Panc1 (cell line): ENCODE measurements at regions not wholly inside any gene's neighbourhood (a gene's known extent, or its start where the extent isn't known, plus 50 kb on each side); places are given as distances from the start of the nearest gene placed in this dataset.

ENCODE experiments used
- POLR2AphosphoS5 ChIP-seq: IDR thresholded peaks from 2 replicates; pipeline ENCODE4 v1.6.1; 2012; ENCODE audit warnings: mild to moderate bottlenecking, low read depth, low read length, moderate library complexity
- TF ChIP-seq, protein P1 (sequence below): fragments of 450-650 bp; IDR thresholded peaks from 2 replicates; pipeline ENCODE4 v1.5.1; 2017; ENCODE audit warnings: mild to moderate bottlenecking
- TF ChIP-seq, protein P2 (sequence below), 2 experiments: IDR thresholded peaks; 2 replicates each; pipeline ENCODE4 v1.6.1; 2011 to 2012; ENCODE audit warnings: low read depth in 2 of 2, control low read depth in 1 of 2, low read length in 1 of 2, mild to moderate bottlenecking in 1 of 2, moderate library complexity in 1 of 2; ENCODE audit not compliant: insufficient read depth in 1 of 2

DNA sequence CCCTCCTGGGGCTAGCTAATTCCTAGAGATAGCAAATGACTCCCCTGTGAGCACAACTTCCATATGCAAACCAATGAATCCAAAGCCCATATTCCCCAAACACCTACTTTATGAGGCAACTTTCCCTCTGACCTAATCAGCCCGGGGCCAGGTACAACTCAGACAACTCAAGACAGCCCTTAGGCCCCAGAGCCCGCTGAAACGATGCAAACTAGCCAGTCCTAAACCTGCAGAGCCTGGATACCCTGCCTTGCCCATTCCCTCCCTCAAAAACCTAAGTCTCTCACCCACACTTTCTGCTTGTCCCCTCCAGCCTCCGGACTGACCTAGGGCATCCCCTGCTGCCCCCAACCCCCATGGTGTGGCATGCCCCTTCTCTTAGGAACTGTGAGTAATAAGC is 142.8 kb downstream of the ACTR3 start:
- TF ChIP-seq, protein P1, sequence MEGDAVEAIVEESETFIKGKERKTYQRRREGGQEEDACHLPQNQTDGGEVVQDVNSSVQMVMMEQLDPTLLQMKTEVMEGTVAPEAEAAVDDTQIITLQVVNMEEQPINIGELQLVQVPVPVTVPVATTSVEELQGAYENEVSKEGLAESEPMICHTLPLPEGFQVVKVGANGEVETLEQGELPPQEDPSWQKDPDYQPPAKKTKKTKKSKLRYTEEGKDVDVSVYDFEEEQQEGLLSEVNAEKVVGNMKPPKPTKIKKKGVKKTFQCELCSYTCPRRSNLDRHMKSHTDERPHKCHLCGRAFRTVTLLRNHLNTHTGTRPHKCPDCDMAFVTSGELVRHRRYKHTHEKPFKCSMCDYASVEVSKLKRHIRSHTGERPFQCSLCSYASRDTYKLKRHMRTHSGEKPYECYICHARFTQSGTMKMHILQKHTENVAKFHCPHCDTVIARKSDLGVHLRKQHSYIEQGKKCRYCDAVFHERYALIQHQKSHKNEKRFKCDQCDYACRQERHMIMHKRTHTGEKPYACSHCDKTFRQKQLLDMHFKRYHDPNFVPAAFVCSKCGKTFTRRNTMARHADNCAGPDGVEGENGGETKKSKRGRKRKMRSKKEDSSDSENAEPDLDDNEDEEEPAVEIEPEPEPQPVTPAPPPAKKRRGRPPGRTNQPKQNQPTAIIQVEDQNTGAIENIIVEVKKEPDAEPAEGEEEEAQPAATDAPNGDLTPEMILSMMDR, result no peak
- TF ChIP-seq POLR2AphosphoS5, result no peak
- TF ChIP-seq, protein P2, sequence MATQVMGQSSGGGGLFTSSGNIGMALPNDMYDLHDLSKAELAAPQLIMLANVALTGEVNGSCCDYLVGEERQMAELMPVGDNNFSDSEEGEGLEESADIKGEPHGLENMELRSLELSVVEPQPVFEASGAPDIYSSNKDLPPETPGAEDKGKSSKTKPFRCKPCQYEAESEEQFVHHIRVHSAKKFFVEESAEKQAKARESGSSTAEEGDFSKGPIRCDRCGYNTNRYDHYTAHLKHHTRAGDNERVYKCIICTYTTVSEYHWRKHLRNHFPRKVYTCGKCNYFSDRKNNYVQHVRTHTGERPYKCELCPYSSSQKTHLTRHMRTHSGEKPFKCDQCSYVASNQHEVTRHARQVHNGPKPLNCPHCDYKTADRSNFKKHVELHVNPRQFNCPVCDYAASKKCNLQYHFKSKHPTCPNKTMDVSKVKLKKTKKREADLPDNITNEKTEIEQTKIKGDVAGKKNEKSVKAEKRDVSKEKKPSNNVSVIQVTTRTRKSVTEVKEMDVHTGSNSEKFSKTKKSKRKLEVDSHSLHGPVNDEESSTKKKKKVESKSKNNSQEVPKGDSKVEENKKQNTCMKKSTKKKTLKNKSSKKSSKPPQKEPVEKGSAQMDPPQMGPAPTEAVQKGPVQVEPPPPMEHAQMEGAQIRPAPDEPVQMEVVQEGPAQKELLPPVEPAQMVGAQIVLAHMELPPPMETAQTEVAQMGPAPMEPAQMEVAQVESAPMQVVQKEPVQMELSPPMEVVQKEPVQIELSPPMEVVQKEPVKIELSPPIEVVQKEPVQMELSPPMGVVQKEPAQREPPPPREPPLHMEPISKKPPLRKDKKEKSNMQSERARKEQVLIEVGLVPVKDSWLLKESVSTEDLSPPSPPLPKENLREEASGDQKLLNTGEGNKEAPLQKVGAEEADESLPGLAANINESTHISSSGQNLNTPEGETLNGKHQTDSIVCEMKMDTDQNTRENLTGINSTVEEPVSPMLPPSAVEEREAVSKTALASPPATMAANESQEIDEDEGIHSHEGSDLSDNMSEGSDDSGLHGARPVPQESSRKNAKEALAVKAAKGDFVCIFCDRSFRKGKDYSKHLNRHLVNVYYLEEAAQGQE (IDR thresholded peaks at IDR 0.05; ENCODE audit: insufficient read depth in 1 of 2, low read depth in 2 of 2, low read length in 1 of 2), result no peak
